Breast epithelium (tissue), 3 donors: ENCODE measurements at regions not wholly inside any gene's neighbourhood (a gene's known extent, or its start where the extent isn't known, plus 50 kb on each side); places are given as distances from the start of the nearest gene placed in this dataset.
"Not testable (repeated sequence)": the region's sequence is repeated elsewhere in the genome, so short reads cannot be mapped to it uniquely, and the experiment has no call there.

Experiments used
- CTCF ChIP-seq, 3 donors: fragments of 450-650 bp; IDR thresholded peaks; one replicate each; pipeline ENCODE4 v1.5.1; 2016 to 2017; ENCODE audit warnings: antibody characterized with exemption in 3 of 3, mild to moderate bottlenecking in 3 of 3, moderate library complexity in 3 of 3
- POLR2A ChIP-seq: fragments of 450-650 bp; IDR thresholded peaks from one replicate; pipeline ENCODE4 v1.6.1; 2016; ENCODE audit warnings: antibody characterized with exemption, mild to moderate bottlenecking, moderate library complexity
- POLR2AphosphoS5 ChIP-seq, 3 donors: sonication (generic); formaldehyde crosslinking; IDR thresholded peaks; one replicate each; pipeline ENCODE4 v1.6.1; 2017; ENCODE audit warnings: antibody characterized with exemption in 3 of 3

- TF ChIP-seq CTCF (IDR thresholded peaks at IDR 0.05); POLR2A; POLR2AphosphoS5 (IDR thresholded peaks at IDR 0.05): not testable (repeated sequence)
Observed at GRCh38 chr1:224003896-224004295, 110.0 kb upstream of the FBXO28 start.
